ENCODE measurements at regions not wholly inside any gene's neighbourhood (a gene's known extent, or its start where the extent isn't known, plus 50 kb on each side); places are given as distances from the start of the nearest gene placed in this dataset.
A peak's percentile ranks its signal among the peaks of the same experiment; 100 is the strongest.

DNA sequence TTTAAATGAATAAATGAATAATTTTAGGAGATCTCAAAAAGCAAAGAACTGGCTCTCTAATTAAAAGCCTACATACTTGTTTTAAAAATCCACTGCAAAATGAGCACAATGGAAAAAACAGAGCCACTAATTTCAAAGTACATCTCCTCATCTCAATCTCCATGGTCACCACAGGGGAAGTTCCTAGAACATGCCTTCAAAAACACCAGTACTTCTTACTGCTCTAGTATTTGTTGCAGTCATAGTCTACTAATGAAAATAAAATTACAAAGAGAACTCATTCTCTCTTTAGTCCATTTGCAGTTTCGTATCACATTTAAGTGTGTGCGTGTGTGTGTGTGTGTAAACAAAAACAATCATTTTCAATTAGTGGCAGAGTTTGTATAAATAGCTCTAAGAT, 54.0 kb downstream of the PIK3C2A start:
- no peak overlapping the region for H3K27ac ChIP-seq (ENCODE audit: insufficient read length, low read depth, low read length)
- H2BK12ac ChIP-seq (ENCODE audit: insufficient read length, low read depth, low read length), result no peak overlapping the region
- H3K79me2 ChIP-seq (ENCODE audit: insufficient read depth, low read length), result no peaks in the 10 kb centered on the region; the same call in 1 of the 2 replicates

More for the DNA sequence above, 54.0 kb downstream of the PIK3C2A start:
- H3K4me1 Mint-ChIP-seq, result peaks cover 8 to 11% of the 10 kb centered on the region in 2 experiments
- no peak overlapping the region for H2BK120ac ChIP-seq (ENCODE audit: low read depth, low read length, poor library complexity, severe bottlenecking)
- DNase-seq, result no peak
- no peak overlapping the region for H3K14ac ChIP-seq (ENCODE audit: insufficient read depth, low read length)
- H3K9me3 ChIP-seq (ENCODE audit: control insufficient read depth, low read depth, low read length), result no peaks in the 10 kb centered on the region
- no peak overlapping the region for H2BK5ac ChIP-seq (ENCODE audit: insufficient read length, low read length)
- H4K20me1 ChIP-seq (ENCODE audit: control insufficient read depth, insufficient read depth, insufficient read length), result no peaks in the 10 kb centered on the region
- no peak overlapping the region for H4K91ac ChIP-seq (ENCODE audit: insufficient read length, low read depth, low read length)
- H3K4me2 ChIP-seq (ENCODE audit: insufficient read depth, insufficient read length, low read length), result no peak overlapping the region
- H2AFZ ChIP-seq (ENCODE audit: low read length), result no peak overlapping the region
- no peak overlapping the region for H3K23ac ChIP-seq (ENCODE audit: insufficient read length, low read depth, low read length)
- no peak overlapping the region for H2BK20ac ChIP-seq (ENCODE audit: low read depth, low read length, poor library complexity, severe bottlenecking)
- H3K56ac ChIP-seq (ENCODE audit: insufficient read length, low read depth, low read length), result no peak overlapping the region
- no peak overlapping the region for H3K18ac ChIP-seq (ENCODE audit: insufficient read length, low read depth, low read length)
- H3K4me1 ChIP-seq (ENCODE audit: insufficient read depth, low read length), result no peaks in the 10 kb centered on the region
- no peak overlapping the region for H2BK15ac ChIP-seq (ENCODE audit: low read depth, low read length)
- H3K9ac ChIP-seq (ENCODE audit: extremely low read depth, insufficient read length, low read length), result no peak overlapping the region
- no peak overlapping the region for H3T11ph ChIP-seq (ENCODE audit: low read length)
- no peak overlapping the region for H4K8ac ChIP-seq (replicated peaks; ENCODE audit: insufficient read length, low read depth, low read length)
- H3K79me1 ChIP-seq (ENCODE audit: insufficient read depth, low read depth, low read length, poor library complexity, severe bottlenecking), result peaks cover 6% of the 10 kb centered on the region
- H4K5ac ChIP-seq (ENCODE audit: insufficient read length, low read depth, low read length), result no peak overlapping the region
- H3K27ac Mint-ChIP-seq, result peak overlapping the region in 1 of 3 experiments; percentile 77; a peak in 2 of 7 replicates
- H3K23me2 ChIP-seq (ENCODE audit: insufficient read length, low read depth, low read length, poor library complexity, severe bottlenecking), result no peaks in the 10 kb centered on the region
- no peak overlapping the region for H2AK5ac ChIP-seq (ENCODE audit: insufficient read length, low read length)
- no peaks in the 10 kb centered on the region for H3K9me3 Mint-ChIP-seq
- WGBS (ENCODE audit: extremely low coverage, insufficient read length, low lambda C conversion rate), result no CpG with 5 or more reads among the region's 2 CpGs
- no peaks in the 10 kb centered on the region for H3K27me3 Mint-ChIP-seq (ENCODE audit: low read depth)
- H3K27me3 ChIP-seq (ENCODE audit: insufficient read depth, low read length), result no peaks in the 10 kb centered on the region
- no peak overlapping the region for H3K4ac ChIP-seq (ENCODE audit: low read depth, low read length)
- peaks cover 8 to 20% (median 16%) of the 10 kb centered on the region in 3 experiments; a peak in 6 of 7 replicates for H3K36me3 Mint-ChIP-seq (ENCODE audit: insufficient read depth in 1 of 3, low read depth in 3 of 3)
- TF ChIP-seq, protein P1, sequence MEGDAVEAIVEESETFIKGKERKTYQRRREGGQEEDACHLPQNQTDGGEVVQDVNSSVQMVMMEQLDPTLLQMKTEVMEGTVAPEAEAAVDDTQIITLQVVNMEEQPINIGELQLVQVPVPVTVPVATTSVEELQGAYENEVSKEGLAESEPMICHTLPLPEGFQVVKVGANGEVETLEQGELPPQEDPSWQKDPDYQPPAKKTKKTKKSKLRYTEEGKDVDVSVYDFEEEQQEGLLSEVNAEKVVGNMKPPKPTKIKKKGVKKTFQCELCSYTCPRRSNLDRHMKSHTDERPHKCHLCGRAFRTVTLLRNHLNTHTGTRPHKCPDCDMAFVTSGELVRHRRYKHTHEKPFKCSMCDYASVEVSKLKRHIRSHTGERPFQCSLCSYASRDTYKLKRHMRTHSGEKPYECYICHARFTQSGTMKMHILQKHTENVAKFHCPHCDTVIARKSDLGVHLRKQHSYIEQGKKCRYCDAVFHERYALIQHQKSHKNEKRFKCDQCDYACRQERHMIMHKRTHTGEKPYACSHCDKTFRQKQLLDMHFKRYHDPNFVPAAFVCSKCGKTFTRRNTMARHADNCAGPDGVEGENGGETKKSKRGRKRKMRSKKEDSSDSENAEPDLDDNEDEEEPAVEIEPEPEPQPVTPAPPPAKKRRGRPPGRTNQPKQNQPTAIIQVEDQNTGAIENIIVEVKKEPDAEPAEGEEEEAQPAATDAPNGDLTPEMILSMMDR (conservative IDR thresholded peaks at IDR 0.05), result no peak
- H3K4me3 Mint-ChIP-seq, result no peak overlapping the region

Measured in H9 (cell line).